ENCODE measurements at regions not wholly inside any gene's neighbourhood (a gene's known extent, or its start where the extent isn't known, plus 50 kb on each side); places are given as distances from the start of the nearest gene placed in this dataset.

- peak; percentile 47 for DNase-seq (ENCODE audit: low read depth)
Observed at GRCh38 chr10:112039823-112040222, 143.7 kb downstream of the GPAM start.

- peak; percentile 35 for DNase-seq (ENCODE audit: low read depth)
Observed at GRCh38 chr10:112040696-112041095, 142.9 kb downstream of the GPAM start.

- DNase-seq (ENCODE audit: low read depth): no peak
Observed at GRCh38 chr10:112045938-112046337, 137.6 kb downstream of the GPAM start.

GRCh38 chr10:112047674-112048073 lies 135.9 kb downstream of the GPAM start:
- no peak for DNase-seq (ENCODE audit: low read depth)

- peak; percentile 44 for DNase-seq (ENCODE audit: low read depth)
Observed at GRCh38 chr10:112052166-112052565, 131.4 kb downstream of the GPAM start.

GRCh38 chr10:112053895-112054294 lies 129.7 kb downstream of the GPAM start:
- DNase-seq (ENCODE audit: low read depth): no peak

- DNase-seq (ENCODE audit: low read depth): no peak
Observed at GRCh38 chr10:112054516-112054915, 129.0 kb downstream of the GPAM start.

- no peak for DNase-seq (ENCODE audit: low read depth)
Observed at GRCh38 chr10:112057072-112057471, 126.5 kb downstream of the GPAM start.

GRCh38 chr10:112059220-112059619 lies 124.3 kb downstream of the GPAM start:
- DNase-seq (ENCODE audit: low read depth): no peak

GRCh38 chr10:112071596-112072133 lies 111.9 kb downstream of the GPAM start:
- peak; percentile 36 for DNase-seq (ENCODE audit: low read depth)

- no peak for DNase-seq (ENCODE audit: low read depth)
Observed at GRCh38 chr10:112078003-112078402, 105.6 kb downstream of the GPAM start.

GRCh38 chr10:112080231-112080630 lies 103.3 kb downstream of the GPAM start:
- no peak for DNase-seq (ENCODE audit: low read depth)

GRCh38 chr10:112082120-112082519 lies 101.4 kb downstream of the GPAM start:
- DNase-seq (ENCODE audit: low read depth): peak; percentile 3

GRCh38 chr10:112083472-112083871 lies 100.1 kb downstream of the GPAM start:
- DNase-seq (ENCODE audit: low read depth): no peak

GRCh38 chr10:112087953-112088456 lies 95.6 kb downstream of the GPAM start:
- DNase-seq (ENCODE audit: low read depth): no peak

GRCh38 chr10:112091703-112092102 lies 91.9 kb downstream of the GPAM start:
- DNase-seq (ENCODE audit: low read depth): no peak

- DNase-seq (ENCODE audit: low read depth): peak; percentile 2
Observed at GRCh38 chr10:112092519-112092918, 91.0 kb downstream of the GPAM start.

- no peak for DNase-seq (ENCODE audit: low read depth)
Observed at GRCh38 chr10:112094984-112095383, 88.6 kb downstream of the GPAM start.

GRCh38 chr10:112095731-112096130 lies 87.8 kb downstream of the GPAM start:
- no peak for DNase-seq (ENCODE audit: low read depth)

GRCh38 chr10:112098682-112099081 lies 84.9 kb downstream of the GPAM start:
- no peak for DNase-seq (ENCODE audit: low read depth)

Measured in RPMI7951 (cell line).